ENCODE measurements at regions not wholly inside any gene's neighbourhood (a gene's known extent, or its start where the extent isn't known, plus 50 kb on each side); places are given as distances from the start of the nearest gene placed in this dataset.

DNA sequence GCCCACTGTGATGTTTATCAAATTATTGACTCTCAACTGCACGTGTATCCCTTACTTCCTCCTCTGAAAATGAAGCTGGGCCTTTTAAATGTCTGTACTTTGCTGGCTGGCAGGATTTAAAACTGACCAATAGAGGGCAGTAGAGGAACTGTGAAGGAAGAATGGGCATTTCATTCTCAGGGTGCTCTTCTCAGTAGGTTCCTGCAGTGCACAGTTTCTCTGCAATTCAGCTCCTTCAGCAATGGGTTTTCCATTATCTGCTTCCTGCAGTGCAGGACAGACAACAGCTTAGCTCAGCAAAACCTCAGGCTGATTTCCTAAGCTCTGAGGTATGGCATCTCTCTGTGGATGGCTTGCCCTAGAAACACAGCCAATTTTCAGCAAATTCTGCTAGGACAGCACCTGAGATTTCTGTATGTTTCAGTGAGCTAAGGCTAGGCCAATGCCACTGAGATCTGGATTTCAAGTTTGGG lies 298.4 kb upstream of the PRDM9 start:
- no peaks in the 10 kb centered on the region for H3K27me3 ChIP-seq (replicated peaks; ENCODE audit: insufficient read depth)
- no peak overlapping the region for H3K4me2 ChIP-seq (ENCODE audit: unreplicated experiment)
- no peaks in the 10 kb centered on the region for H4K20me1 ChIP-seq (ENCODE audit: insufficient read depth)
- no peak overlapping the region for H3K9ac ChIP-seq
- H3K4me3 ChIP-seq, result no peak overlapping the region
- H3F3A ChIP-seq (ENCODE audit: insufficient read depth), result no peaks in the 10 kb centered on the region
- H3K9me2 ChIP-seq (ENCODE audit: insufficient read depth), result no peaks in the 10 kb centered on the region
- no peaks in the 10 kb centered on the region for H3K36me3 ChIP-seq (ENCODE audit: low read depth)
- H3K27ac ChIP-seq, result no peak overlapping the region
- no peak for TF ChIP-seq EZH2 (IDR thresholded peaks at IDR 0.05; ENCODE audit: insufficient read depth, poor library complexity, severe bottlenecking)
- TF ChIP-seq EZH2phosphoT487 (IDR thresholded peaks at IDR 0.05; ENCODE audit: insufficient read depth, low read depth), result no peak
- no peaks in the 10 kb centered on the region for H3K9me3 ChIP-seq (ENCODE audit: low read depth)
- in situ Hi-C loops (cut with MboI), result no loop called here
- DNase-seq, result peak; percentile 54
- WGBS, 2 experiments (ENCODE audit: low coverage in 1 of 2, low lambda C conversion rate in 2 of 2, missing lambda C conversion rate in 2 of 2), result 0% methylated on average over 1 of the region's 1 CpG
- H2AFZ ChIP-seq, result no peak overlapping the region
- no peaks in the 10 kb centered on the region for H3K4me1 ChIP-seq (ENCODE audit: insufficient read depth)
- no peaks in the 10 kb centered on the region for H3K79me2 ChIP-seq (ENCODE audit: insufficient read depth)

DNA sequence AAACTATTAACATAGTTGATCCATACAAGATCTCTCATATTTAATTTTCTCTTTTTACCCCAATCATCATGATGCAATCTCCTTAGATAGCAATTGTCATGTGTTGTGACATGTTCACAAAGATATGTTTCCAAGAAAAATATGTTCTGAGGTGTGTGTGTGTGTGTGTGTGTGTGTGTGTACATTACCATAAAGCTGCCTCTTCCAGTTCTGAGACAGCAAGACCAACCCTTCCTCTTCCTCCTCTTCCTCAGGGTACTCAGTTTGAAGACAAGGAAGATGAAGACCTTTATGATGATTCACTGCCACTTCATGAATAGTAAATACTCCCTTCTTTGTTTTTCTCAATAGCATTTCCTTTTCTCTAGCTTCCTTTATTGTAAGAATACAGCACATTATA lies 303.3 kb upstream of the PRDM9 start:
- H3K27ac ChIP-seq, result no peak overlapping the region
- H3K4me3 ChIP-seq, result no peak overlapping the region
- no peaks in the 10 kb centered on the region for H4K20me1 ChIP-seq (ENCODE audit: insufficient read depth)
- no peak for DNase-seq
- H3K36me3 ChIP-seq (ENCODE audit: low read depth), result no peaks in the 10 kb centered on the region
- H3F3A ChIP-seq (ENCODE audit: insufficient read depth), result no peaks in the 10 kb centered on the region
- TF ChIP-seq EZH2 (IDR thresholded peaks at IDR 0.05; ENCODE audit: insufficient read depth, poor library complexity, severe bottlenecking), result no peak
- no peak for TF ChIP-seq EZH2phosphoT487 (IDR thresholded peaks at IDR 0.05; ENCODE audit: insufficient read depth, low read depth)
- in situ Hi-C loops (cut with MboI), result no loop called here
- no peaks in the 10 kb centered on the region for H3K9me3 ChIP-seq (ENCODE audit: low read depth)
- H3K27me3 ChIP-seq (replicated peaks; ENCODE audit: insufficient read depth), result no peaks in the 10 kb centered on the region
- H3K9ac ChIP-seq, result no peak overlapping the region
- H3K4me2 ChIP-seq (ENCODE audit: unreplicated experiment), result no peak overlapping the region
- no peaks in the 10 kb centered on the region for H3K79me2 ChIP-seq (ENCODE audit: insufficient read depth)
- no peaks in the 10 kb centered on the region for H3K9me2 ChIP-seq (ENCODE audit: insufficient read depth)
- H2AFZ ChIP-seq, result no peak overlapping the region
- H3K4me1 ChIP-seq (ENCODE audit: insufficient read depth), result no peaks in the 10 kb centered on the region

DNA sequence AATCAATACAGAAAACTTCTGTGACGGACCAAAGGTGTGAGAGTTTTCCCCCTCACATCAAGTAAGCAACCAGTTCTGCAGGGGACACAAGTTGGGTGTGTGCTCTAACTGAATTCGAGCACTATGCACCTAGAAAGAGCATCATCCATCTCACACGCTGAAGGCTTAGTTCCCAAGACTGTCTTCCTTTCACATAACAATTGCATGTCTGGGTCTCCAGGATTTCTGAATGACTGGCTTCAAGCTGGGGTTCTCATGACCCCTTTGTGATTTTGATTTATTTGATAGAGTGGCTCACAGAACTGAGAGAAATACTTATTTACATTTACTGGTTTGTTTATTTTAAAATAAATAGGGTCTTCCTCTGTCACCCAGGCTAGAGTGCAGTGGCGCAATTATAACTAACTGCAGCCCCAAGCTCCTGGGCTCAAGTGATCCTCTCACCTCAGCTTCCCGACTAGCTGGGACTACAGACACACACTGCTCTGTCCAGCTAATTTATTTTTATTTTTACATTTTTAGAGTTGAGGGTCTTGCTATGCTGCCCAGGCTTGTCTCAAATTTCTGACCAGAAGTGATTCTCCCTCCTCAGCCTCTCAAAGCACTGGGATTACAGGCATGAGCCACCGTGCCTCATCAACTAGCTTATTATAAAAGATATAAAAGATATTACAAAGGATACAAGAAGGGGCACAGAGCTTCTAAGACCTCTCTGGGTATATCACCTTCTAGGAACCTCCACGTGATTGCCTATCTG lies 316.7 kb upstream of the CDH12 start:
- 14 to 15% methylated on average over 7 of the region's 7 CpGs for WGBS, 2 experiments (ENCODE audit: low coverage in 1 of 2, low lambda C conversion rate in 2 of 2, missing lambda C conversion rate in 2 of 2)
- in situ Hi-C loops (cut with MboI), result no loop called here
- no peaks in the 10 kb centered on the region for H3K27me3 ChIP-seq (replicated peaks; ENCODE audit: insufficient read depth)
- H4K20me1 ChIP-seq (ENCODE audit: insufficient read depth), result no peaks in the 10 kb centered on the region
- no peak overlapping the region for H2AFZ ChIP-seq
- H3K4me1 ChIP-seq (ENCODE audit: insufficient read depth), result no peaks in the 10 kb centered on the region
- H3K9me3 ChIP-seq (ENCODE audit: low read depth), result no peaks in the 10 kb centered on the region
- no peak overlapping the region for H3K9ac ChIP-seq
- H3K9me2 ChIP-seq (ENCODE audit: insufficient read depth), result no peaks in the 10 kb centered on the region
- no peak overlapping the region for H3K4me3 ChIP-seq
- H3K4me2 ChIP-seq (ENCODE audit: unreplicated experiment), result no peak overlapping the region
- H3K79me2 ChIP-seq (ENCODE audit: insufficient read depth), result no peaks in the 10 kb centered on the region
- H3K27ac ChIP-seq, result no peak overlapping the region
- H3K36me3 ChIP-seq (ENCODE audit: low read depth), result no peaks in the 10 kb centered on the region
- no peak for DNase-seq
- TF ChIP-seq EZH2phosphoT487 (IDR thresholded peaks at IDR 0.05; ENCODE audit: insufficient read depth, low read depth) (no peak), EZH2 (IDR thresholded peaks at IDR 0.05; ENCODE audit: insufficient read depth, poor library complexity, severe bottlenecking) (no peak)
- no peaks in the 10 kb centered on the region for H3F3A ChIP-seq (ENCODE audit: insufficient read depth)

DNA sequence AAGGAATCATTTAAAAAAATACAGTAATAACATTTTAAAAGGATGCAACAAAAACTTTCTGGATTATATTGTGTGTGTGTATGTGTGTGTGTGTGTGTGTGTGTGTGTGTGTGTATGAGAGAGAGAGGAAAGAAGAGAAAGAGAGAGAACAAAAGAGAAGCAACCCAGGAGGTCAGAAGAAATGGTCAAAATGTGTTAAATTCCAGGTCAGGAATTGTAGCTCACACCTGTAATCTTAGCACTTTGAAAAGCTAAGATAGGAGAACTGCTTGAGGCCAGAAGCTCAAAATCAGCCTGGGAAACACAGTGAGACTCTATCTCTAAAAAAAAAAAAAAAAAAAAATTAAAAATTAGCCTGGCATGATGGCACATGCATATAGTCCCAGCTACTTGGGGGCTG lies 311.8 kb upstream of the CDH12 start:
- in situ Hi-C loops (cut with MboI), result no loop called here

DNA sequence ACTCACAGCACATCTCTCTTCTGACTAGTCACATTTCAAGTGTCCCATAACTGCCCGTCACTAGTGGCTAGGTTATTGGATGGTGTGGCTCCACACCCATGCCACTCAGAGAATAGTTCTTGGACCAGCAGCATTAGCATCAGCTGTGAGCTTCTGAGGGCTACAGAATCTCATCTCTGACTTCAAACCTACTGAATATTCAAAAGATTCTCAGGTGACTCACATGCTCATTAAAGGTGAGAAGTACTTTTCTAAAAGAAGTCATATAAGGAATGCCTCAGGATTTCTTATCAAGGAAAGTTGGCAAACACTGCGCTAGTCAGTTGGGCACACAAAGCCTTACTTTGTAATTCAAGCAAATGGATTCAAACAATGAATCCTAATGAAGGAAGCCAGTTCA lies 305.0 kb upstream of the CDH12 start:
- TF ChIP-seq EZH2phosphoT487 (IDR thresholded peaks at IDR 0.05; ENCODE audit: insufficient read depth, low read depth) (no peak), EZH2 (IDR thresholded peaks at IDR 0.05; ENCODE audit: insufficient read depth, poor library complexity, severe bottlenecking) (no peak)
- no peak overlapping the region for H3K4me3 ChIP-seq
- H3K36me3 ChIP-seq (ENCODE audit: low read depth), result no peaks in the 10 kb centered on the region
- H3K9ac ChIP-seq, result no peak overlapping the region
- no peaks in the 10 kb centered on the region for H3K9me3 ChIP-seq (ENCODE audit: low read depth)
- no peak overlapping the region for H3K27ac ChIP-seq
- no peaks in the 10 kb centered on the region for H4K20me1 ChIP-seq (ENCODE audit: insufficient read depth)
- H3K9me2 ChIP-seq (ENCODE audit: insufficient read depth), result no peaks in the 10 kb centered on the region
- no peaks in the 10 kb centered on the region for H3K4me1 ChIP-seq (ENCODE audit: insufficient read depth)
- no peak overlapping the region for H3K4me2 ChIP-seq (ENCODE audit: unreplicated experiment)
- no peaks in the 10 kb centered on the region for H3K79me2 ChIP-seq (ENCODE audit: insufficient read depth)
- no peak for DNase-seq
- no peaks in the 10 kb centered on the region for H3K27me3 ChIP-seq (replicated peaks; ENCODE audit: insufficient read depth)
- no peaks in the 10 kb centered on the region for H3F3A ChIP-seq (ENCODE audit: insufficient read depth)
- 38 to 46% methylated on average over 2 of the region's 2 CpGs for WGBS, 2 experiments (ENCODE audit: low coverage in 1 of 2, low lambda C conversion rate in 2 of 2, missing lambda C conversion rate in 2 of 2)
- in situ Hi-C loops (cut with MboI), result no loop called here
- H2AFZ ChIP-seq, result no peak overlapping the region

More for the DNA sequence above, 311.8 kb upstream of the CDH12 start:
- H3F3A ChIP-seq (ENCODE audit: insufficient read depth), result no peaks in the 10 kb centered on the region
- no peak overlapping the region for H2AFZ ChIP-seq
- no peaks in the 10 kb centered on the region for H3K79me2 ChIP-seq (ENCODE audit: insufficient read depth)
- H3K9me2 ChIP-seq (ENCODE audit: insufficient read depth), result no peaks in the 10 kb centered on the region
- H3K9me3 ChIP-seq (ENCODE audit: low read depth), result no peaks in the 10 kb centered on the region
- no peak overlapping the region for H3K27ac ChIP-seq
- no peak overlapping the region for H3K9ac ChIP-seq
- no peak for DNase-seq
- H3K4me3 ChIP-seq, result no peak overlapping the region
- no peaks in the 10 kb centered on the region for H3K27me3 ChIP-seq (replicated peaks; ENCODE audit: insufficient read depth)
- TF ChIP-seq EZH2 (IDR thresholded peaks at IDR 0.05; ENCODE audit: insufficient read depth, poor library complexity, severe bottlenecking) (no peak), EZH2phosphoT487 (IDR thresholded peaks at IDR 0.05; ENCODE audit: insufficient read depth, low read depth) (no peak)
- H4K20me1 ChIP-seq (ENCODE audit: insufficient read depth), result no peaks in the 10 kb centered on the region
- no peaks in the 10 kb centered on the region for H3K36me3 ChIP-seq (ENCODE audit: low read depth)
- H3K4me2 ChIP-seq (ENCODE audit: unreplicated experiment), result no peak overlapping the region
- no peaks in the 10 kb centered on the region for H3K4me1 ChIP-seq (ENCODE audit: insufficient read depth)
